GM08714 (cell line): ENCODE measurements at regions not wholly inside any gene's neighbourhood (a gene's known extent, or its start where the extent isn't known, plus 50 kb on each side); places are given as distances from the start of the nearest gene placed in this dataset.
"Not testable (repeated sequence)": the region's sequence is repeated elsewhere in the genome, so short reads cannot be mapped to it uniquely, and the experiment has no call there.

Experiments used
- H3K4me3 ChIP-seq: fragments of 200-500 bp; sonication (Bioruptor generic); 2 replicates; pipeline ENCODE4 v1.5.1; 2014; ENCODE audit warnings: mild to moderate bottlenecking, low read length, inconsistent platforms
- ZNF274 ChIP-seq: IDR thresholded peaks from 2 replicates; pipeline ENCODE4 v1.6.1; 2012; ENCODE audit warnings: mild to moderate bottlenecking, low read depth, low read length

GRCh38 chr4:111405989-111406388 is 739.3 kb upstream of the FAM241A start:
- no peak for TF ChIP-seq ZNF274
- H3K4me3 ChIP-seq = no peak overlapping the region

- no peak overlapping the region for H3K4me3 ChIP-seq
- TF ChIP-seq ZNF274 = no peak
Observed at GRCh38 chr4:111410571-111410970, 734.7 kb upstream of the FAM241A start.

GRCh38 chr4:111417521-111417920 is 727.7 kb upstream of the FAM241A start:
- H3K4me3 ChIP-seq = no peak overlapping the region
- no peak for TF ChIP-seq ZNF274

DNA sequence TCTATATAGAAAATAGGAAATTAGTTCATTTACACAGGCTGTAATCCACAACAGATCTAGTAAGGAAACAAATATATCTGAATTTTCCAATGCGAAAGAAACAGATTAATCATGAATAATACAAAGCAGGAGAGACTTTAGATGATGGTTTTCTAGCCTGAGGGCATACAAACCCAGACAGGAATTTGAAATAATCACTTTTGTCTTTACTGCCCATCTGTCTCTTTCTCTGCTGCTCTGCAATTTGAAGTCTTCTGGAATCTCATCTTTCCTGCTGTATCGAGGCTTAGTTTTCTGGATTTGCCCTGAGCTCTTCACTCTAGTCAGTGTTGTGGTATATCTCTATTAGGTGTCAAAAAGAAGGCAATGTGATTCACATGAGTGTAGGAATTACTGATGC is 711.8 kb upstream of the FAM241A start:
- H3K4me3 ChIP-seq = no peak overlapping the region

DNA sequence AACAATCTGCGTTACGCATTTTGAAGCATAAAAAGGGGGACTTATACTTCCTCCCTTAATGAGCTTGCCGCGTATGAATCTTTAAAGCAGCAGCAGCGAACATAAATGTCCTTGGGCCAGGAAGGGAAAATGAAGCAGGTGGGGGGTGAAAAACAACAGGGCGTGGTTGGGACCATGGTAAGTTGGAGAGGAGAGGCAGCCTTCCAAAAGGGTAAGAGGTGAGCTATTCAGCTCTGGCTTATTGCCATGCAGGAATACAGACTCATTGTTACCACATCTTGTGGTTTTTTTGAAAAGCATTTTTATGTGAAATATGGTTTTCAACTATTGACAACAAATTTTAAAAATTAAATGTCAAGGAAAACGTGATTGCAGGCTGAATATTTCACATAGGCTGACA is 710.7 kb upstream of the FAM241A start:
- no peak overlapping the region for H3K4me3 ChIP-seq
- no peak for TF ChIP-seq ZNF274

More for the DNA sequence above, 711.8 kb upstream of the FAM241A start:
- TF ChIP-seq ZNF274 = no peak

DNA sequence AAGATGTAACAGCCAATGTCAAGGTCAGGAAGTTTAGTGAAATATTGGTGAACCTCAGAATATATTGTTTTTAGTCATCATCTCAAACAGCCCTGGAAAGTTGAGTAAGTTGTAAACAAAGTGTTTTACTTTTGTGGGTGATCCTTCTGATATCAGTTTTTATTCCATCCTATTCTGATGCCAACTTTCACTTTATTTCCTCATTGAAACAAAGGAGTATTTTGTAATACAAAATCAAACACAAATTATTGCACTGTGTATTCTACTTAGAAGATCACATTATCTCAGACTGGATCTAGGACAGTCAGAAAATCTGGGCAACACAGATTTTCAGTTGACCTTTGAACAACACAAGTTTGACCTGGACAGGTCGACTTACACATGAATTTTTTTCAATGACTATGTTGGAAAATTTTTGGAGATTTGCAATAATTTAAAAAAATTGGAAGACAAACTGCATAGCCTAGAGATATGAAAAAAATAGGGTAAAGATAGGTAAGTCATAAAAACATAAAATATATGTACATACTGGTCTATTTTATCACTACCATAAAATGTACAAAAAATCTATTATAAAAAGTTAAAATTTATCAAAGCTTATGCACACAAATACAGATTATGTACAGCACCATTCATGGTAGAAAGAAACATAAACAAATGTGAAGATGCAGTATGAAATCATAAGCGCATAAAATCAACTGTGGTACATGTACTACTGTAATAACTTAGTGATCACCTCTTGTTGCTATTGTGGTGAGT is 709.1 kb upstream of the FAM241A start:
- no peak for TF ChIP-seq ZNF274
- H3K4me3 ChIP-seq = no peak overlapping the region

DNA sequence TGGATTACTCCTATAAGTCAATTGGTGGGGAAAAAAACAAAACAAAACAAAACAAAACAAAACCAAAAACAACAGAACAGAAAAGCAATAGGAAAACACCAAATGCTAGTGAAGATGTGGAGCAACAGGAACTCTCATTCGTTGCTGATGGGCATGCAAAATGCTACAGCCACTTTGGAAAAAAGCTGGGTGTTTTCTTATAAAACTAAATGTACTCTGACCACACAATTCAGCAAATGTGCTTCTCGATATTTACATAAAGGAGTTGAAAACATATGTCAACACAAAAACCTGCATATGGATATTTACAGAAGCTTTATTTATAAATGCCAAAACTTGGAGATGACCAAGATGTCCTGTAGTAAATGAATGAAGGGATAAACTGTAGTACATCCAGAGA is 703.6 kb upstream of the FAM241A start:
- H3K4me3 ChIP-seq = no peak overlapping the region
- no peak for TF ChIP-seq ZNF274

GRCh38 chr4:111444836-111445235 is 700.4 kb upstream of the FAM241A start:
- not testable (repeated sequence) for H3K4me3 ChIP-seq

DNA sequence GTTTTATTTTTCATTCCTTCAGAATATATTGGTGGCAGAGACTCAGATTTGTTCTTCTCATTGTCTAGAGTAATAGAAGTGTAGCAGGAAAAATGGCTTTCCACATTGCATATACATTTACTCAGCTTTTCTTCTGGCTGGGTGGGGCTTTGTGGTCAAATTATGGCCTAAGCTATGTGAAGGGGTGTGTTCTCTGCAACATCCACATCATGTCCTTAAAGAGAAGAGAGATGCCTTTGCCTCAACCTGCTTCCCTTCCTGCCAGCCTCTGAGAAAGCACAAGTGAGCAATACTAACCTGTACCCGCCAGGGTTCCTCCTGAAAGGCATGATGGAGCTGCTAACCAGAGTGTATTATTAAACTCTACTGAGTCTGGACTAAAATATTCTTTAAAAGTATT is 695.6 kb upstream of the FAM241A start:
- no peak for TF ChIP-seq ZNF274
- no peak overlapping the region for H3K4me3 ChIP-seq

DNA sequence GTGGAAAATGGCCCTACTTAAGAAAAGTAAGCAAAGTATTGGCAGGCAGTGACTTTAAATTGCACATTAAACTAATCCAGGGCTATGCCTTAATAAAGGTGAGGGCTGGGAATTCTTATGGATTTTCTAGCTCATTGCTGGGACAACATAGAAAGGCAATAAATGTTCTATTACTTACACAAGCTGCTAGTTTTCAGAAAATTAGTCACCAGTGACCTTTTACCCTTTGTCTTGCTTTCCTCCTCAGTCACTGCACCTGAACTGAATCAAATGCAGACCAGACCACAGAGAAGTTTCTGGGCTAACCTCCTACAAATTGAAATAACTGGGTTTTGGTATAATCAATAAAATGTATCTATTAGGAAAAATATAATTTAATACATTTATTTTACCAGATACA is 694.4 kb upstream of the FAM241A start:
- TF ChIP-seq ZNF274 = no peak

GRCh38 chr4:111453216-111453615 is 692.0 kb upstream of the FAM241A start:
- TF ChIP-seq ZNF274 = no peak
- no peak overlapping the region for H3K4me3 ChIP-seq

More for the DNA sequence above, 694.4 kb upstream of the FAM241A start:
- H3K4me3 ChIP-seq = no peak overlapping the region

GRCh38 chr4:111454961-111455360 is 690.3 kb upstream of the FAM241A start:
- H3K4me3 ChIP-seq = no peak overlapping the region
- TF ChIP-seq ZNF274 = no peak

- H3K4me3 ChIP-seq = no peak overlapping the region
- no peak for TF ChIP-seq ZNF274
Observed at GRCh38 chr4:111464251-111465045, 680.8 kb upstream of the FAM241A start.

DNA sequence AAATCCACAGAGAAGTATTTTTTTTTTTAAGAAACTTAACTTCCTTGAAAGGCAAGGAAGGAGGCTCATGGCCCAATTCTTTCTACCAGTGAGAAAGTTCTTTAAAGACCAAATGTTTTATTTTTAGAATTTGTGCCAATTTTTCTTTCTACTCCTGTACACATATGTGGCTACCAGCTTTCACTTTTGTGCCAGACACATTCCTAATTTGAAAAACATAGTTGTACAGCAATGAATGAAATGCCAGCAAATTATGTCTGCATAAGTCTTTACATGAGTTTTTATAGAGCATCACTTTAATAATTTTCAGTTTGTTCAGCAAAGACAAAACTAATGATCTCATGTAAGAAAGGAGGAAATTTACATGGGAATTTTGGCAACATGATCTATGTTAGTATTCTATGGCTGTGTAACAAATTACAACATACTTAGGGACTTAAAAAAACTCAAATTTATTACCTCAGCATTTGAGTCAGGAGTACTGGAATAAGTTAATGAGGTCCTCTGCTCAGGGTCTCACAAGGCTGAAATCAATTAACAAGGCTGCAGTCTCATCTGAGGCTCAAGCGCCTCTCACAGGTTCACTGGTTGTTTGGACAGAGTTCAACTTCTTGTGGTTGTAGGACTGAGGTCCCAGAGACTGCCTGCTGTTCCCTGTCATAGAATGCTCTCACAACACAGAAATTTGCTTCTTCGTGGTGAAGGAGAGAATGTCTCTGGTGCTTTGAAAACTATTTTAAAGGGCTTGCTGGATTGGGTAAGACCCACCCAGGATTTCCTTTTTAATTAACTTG is 678.2 kb upstream of the FAM241A start:
- no peak overlapping the region for H3K4me3 ChIP-seq
- no peak for TF ChIP-seq ZNF274

DNA sequence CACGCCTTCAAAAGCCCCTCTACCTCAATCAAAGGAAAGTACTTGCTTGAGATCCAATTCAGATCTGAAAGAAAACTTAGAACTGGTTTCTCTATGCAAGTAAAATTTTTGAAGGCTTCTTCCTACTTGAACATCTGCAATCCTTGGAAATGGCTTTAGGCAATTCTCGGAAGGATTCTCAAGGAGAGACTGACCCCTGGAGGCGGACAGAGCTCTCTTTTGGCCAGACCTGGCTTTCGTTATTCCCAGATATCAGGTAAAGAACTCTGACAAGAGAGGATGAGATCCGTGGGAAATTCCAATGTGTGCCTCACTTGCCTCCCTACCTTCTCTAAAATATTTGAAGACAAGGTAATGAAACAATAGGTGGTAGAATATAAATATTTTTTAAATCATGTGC is 670.3 kb upstream of the FAM241A start:
- TF ChIP-seq ZNF274 = no peak

GRCh38 chr4:111475666-111476065 is 669.6 kb upstream of the FAM241A start:
- TF ChIP-seq ZNF274 = no peak
- H3K4me3 ChIP-seq = no peak overlapping the region

More for the DNA sequence above, 670.3 kb upstream of the FAM241A start:
- no peak overlapping the region for H3K4me3 ChIP-seq
